IMR-90 (cell line): ENCODE measurements at regions not wholly inside any gene's neighbourhood (a gene's known extent, or its start where the extent isn't known, plus 50 kb on each side); places are given as distances from the start of the nearest gene placed in this dataset.

Source experiments
- ATAC-seq: fragments of 200-7000 bp; cut with Tn5 transposase; 2 replicates; pipeline ENCODE4 v1.9.1; 2020; ENCODE audit warnings: low read depth, mild to moderate bottlenecking, moderate library complexity
- BruUV-seq: library from RNA; stranded (reverse); fragments of 400-500 nt; replicated peaks from 2 replicates; lab custom pipeline; 2021; lab: Mats Ljungman, UMichigan
- CTCF ChIA-PET: fragments of 300-600 bp; formaldehyde crosslinking; extraction: SDS; loops from one replicate; lab custom pipeline; 2021; ENCODE audit warnings: antibody characterized with exemption; lab: Yijun Ruan, JAX
- POLR2A ChIA-PET: fragments of 300-600 bp; sonication (Branson Sonifier 250); formaldehyde crosslinking; loops from one replicate; lab custom pipeline; 2022; ENCODE audit warnings: antibody characterized with exemption; ENCODE audit not compliant: unreplicated experiment; lab: Charles Lee
- DNase-seq: peaks from one replicate; pipeline ENCODE4 v3.0.0; 2013
- H2AFZ ChIP-seq: replicated peaks from 2 replicates; pipeline ENCODE3; 2013; ENCODE audit warnings: low read length, mild to moderate bottlenecking; ENCODE audit not compliant: poor library complexity
- H2AK5ac ChIP-seq: 2 replicates; pipeline ENCODE4 v1.6.1; 2013; ENCODE audit warnings: low read depth, low read length, inconsistent platforms
- H2AK9ac ChIP-seq: replicated peaks from 2 replicates; pipeline ENCODE3; 2013; ENCODE audit warnings: mild to moderate bottlenecking, low read depth, low read length, moderate library complexity; ENCODE audit not compliant: poor library complexity
- H2BK120ac ChIP-seq: 2 replicates; pipeline ENCODE4 v1.6.1; 2013; ENCODE audit warnings: low read depth, low read length, inconsistent platforms
- H2BK15ac ChIP-seq: 3 replicates; pipeline ENCODE4 v1.6.1; 2013; ENCODE audit warnings: low read depth, low read length, inconsistent platforms
- H2BK20ac ChIP-seq: 2 replicates; pipeline ENCODE4 v1.6.1; 2013; ENCODE audit warnings: low read depth, mild to moderate bottlenecking, inconsistent platforms, low read length, moderate library complexity
- H2BK5ac ChIP-seq: 2 replicates; pipeline ENCODE4 v1.6.1; 2013; ENCODE audit warnings: mild to moderate bottlenecking, low read depth, low read length, inconsistent platforms; ENCODE audit not compliant: poor library complexity, severe bottlenecking
- H3K14ac ChIP-seq: replicated peaks from 2 replicates; pipeline ENCODE4 v1.6.1; 2013; ENCODE audit warnings: low read depth, low read length, inconsistent platforms
- H3K18ac ChIP-seq: 2 replicates; pipeline ENCODE4 v1.6.1; 2013; ENCODE audit warnings: low read depth, low read length, control low read depth
- H3K23ac ChIP-seq: 2 replicates; pipeline ENCODE4 v1.6.1; 2013; ENCODE audit warnings: low read depth, low read length, inconsistent platforms
- H3K27ac ChIP-seq: 2 replicates; pipeline ENCODE4 v1.5.1; 2013; ENCODE audit warnings: mild to moderate bottlenecking, control low read depth, low read length; ENCODE audit not compliant: insufficient read depth
- H3K27me3 ChIP-seq: 2 replicates; pipeline ENCODE4 v1.6.1; 2013; ENCODE audit warnings: low read length; ENCODE audit not compliant: control insufficient read depth, insufficient read depth
- H3K36me3 ChIP-seq: 2 replicates; pipeline ENCODE4 v1.6.1; 2013; ENCODE audit warnings: low read length, mixed read lengths; ENCODE audit not compliant: control insufficient read depth, insufficient read depth
- H3K4ac ChIP-seq: 2 replicates; pipeline ENCODE4 v1.6.1; 2013; ENCODE audit warnings: low read depth, low read length, inconsistent platforms
- H3K4me1 ChIP-seq: 2 replicates; pipeline ENCODE4 v1.6.1; 2013; ENCODE audit warnings: low read length, mixed read lengths; ENCODE audit not compliant: control insufficient read depth, insufficient read depth
- H3K4me2 ChIP-seq: 2 replicates; pipeline ENCODE4 v1.6.1; 2013; ENCODE audit warnings: low read depth, mild to moderate bottlenecking, control low read depth, low read length, moderate library complexity
- H3K4me3 ChIP-seq: 2 replicates; pipeline ENCODE4 v1.5.1; 2013; ENCODE audit warnings: low read depth, mild to moderate bottlenecking, control low read depth, low read length, moderate library complexity; ENCODE audit not compliant: insufficient read depth
- H3K56ac ChIP-seq: 2 replicates; pipeline ENCODE4 v1.6.1; 2013; ENCODE audit warnings: low read length, inconsistent platforms; ENCODE audit not compliant: insufficient read depth; ENCODE audit errors: extremely low read depth
- H3K79me1 ChIP-seq, 2 experiments: 2 replicates each; pipeline ENCODE4 v1.6.1; 2013; ENCODE audit warnings: low read length in 2 of 2, inconsistent platforms in 1 of 2, low read depth in 1 of 2
- H3K9ac ChIP-seq: 2 replicates; pipeline ENCODE4 v1.6.1; 2013; ENCODE audit warnings: low read depth, low read length, control low read depth
- H3K9me1 ChIP-seq: 2 replicates; pipeline ENCODE4 v1.6.1; 2013; ENCODE audit warnings: low read length, inconsistent platforms; ENCODE audit not compliant: insufficient read depth
- H3K9me3 ChIP-seq: 2 replicates; pipeline ENCODE4 v1.6.1; 2013; ENCODE audit warnings: low read length; ENCODE audit not compliant: control insufficient read depth, insufficient read depth
- H4K20me1 ChIP-seq: 2 replicates; pipeline ENCODE4 v1.6.1; 2013; ENCODE audit warnings: low read length, inconsistent platforms; ENCODE audit not compliant: insufficient read depth
- H4K5ac ChIP-seq: 2 replicates; pipeline ENCODE4 v1.6.1; 2013; ENCODE audit warnings: mild to moderate bottlenecking, low read depth, low read length, control low read depth
- H4K8ac ChIP-seq, 2 experiments: 2 replicates each; pipeline ENCODE4 v1.6.1; 2013; ENCODE audit warnings: low read depth in 2 of 2, low read length in 2 of 2, control low read depth in 1 of 2, inconsistent platforms in 1 of 2
- H4K91ac ChIP-seq: 2 replicates; pipeline ENCODE4 v1.6.1; 2013; ENCODE audit warnings: low read depth, low read length, inconsistent platforms; ENCODE audit not compliant: insufficient read depth
- BHLHE40 ChIP-seq: fragments of 150-350 bp; IDR thresholded peaks from 2 replicates; pipeline ENCODE4 v1.6.1; 2016; ENCODE audit warnings: mild to moderate bottlenecking, low read depth, low read length
- CEBPB ChIP-seq: IDR thresholded peaks from 2 replicates; pipeline ENCODE4 v1.6.1; 2012; ENCODE audit warnings: low read depth, low read length, improper control_type of control experiment
- CHD1 ChIP-seq: IDR thresholded peaks from 2 replicates; pipeline ENCODE4 v1.6.1; 2012; ENCODE audit warnings: low read depth, low read length, improper control_type of control experiment
- FOS ChIP-seq: fragments of 150-350 bp; IDR thresholded peaks from 2 replicates; pipeline ENCODE4 v1.6.1; 2016; ENCODE audit warnings: low read depth, low read length
- MAFK ChIP-seq: IDR thresholded peaks from 2 replicates; pipeline ENCODE4 v1.6.1; 2012; ENCODE audit warnings: low read depth, low read length, improper control_type of control experiment
- MAZ ChIP-seq: IDR thresholded peaks from 2 replicates; pipeline ENCODE4 v1.6.1; 2012; ENCODE audit warnings: low read depth, mild to moderate bottlenecking, low read length, improper control_type of control experiment, moderate library complexity, borderline replicate concordance
- MXI1 ChIP-seq: IDR thresholded peaks from 2 replicates; pipeline ENCODE4 v1.6.1; 2012; ENCODE audit warnings: low read depth, mild to moderate bottlenecking, low read length, moderate library complexity, borderline replicate concordance
- NFE2L2 ChIP-seq: fragments of 150-350 bp; IDR thresholded peaks from 2 replicates; pipeline ENCODE4 v1.6.1; 2016; ENCODE audit warnings: low read depth, mild to moderate bottlenecking, low read length
- POLR2A ChIP-seq: IDR thresholded peaks from 2 replicates; pipeline ENCODE4 v1.6.1; 2012; ENCODE audit warnings: mild to moderate bottlenecking, low read depth, low read length
- RAD21 ChIP-seq: IDR thresholded peaks from 2 replicates; pipeline ENCODE4 v1.6.1; 2012; ENCODE audit warnings: low read length, improper control_type of control experiment
- RCOR1 ChIP-seq: IDR thresholded peaks from 2 replicates; pipeline ENCODE4 v1.6.1; 2012; ENCODE audit warnings: mild to moderate bottlenecking, low read length, improper control_type of control experiment; ENCODE audit not compliant: insufficient replicate concordance
- RFX5 ChIP-seq: IDR thresholded peaks from 2 replicates; pipeline ENCODE4 v1.8.0; 2012; ENCODE audit warnings: low read depth, mild to moderate bottlenecking, low read length, moderate library complexity
- SMC3 ChIP-seq: fragments of 150-350 bp; IDR thresholded peaks from 2 replicates; pipeline ENCODE4 v1.6.1; 2016; ENCODE audit warnings: low read depth, mild to moderate bottlenecking, antibody characterized with exemption, low read length, moderate library complexity
- WGBS, 2 experiments: methylation state at CpG; one replicate each; pipeline versions ENCODE4 v1.1.5 to v1.1.7; 2013; ENCODE audit warnings: missing lambda C conversion rate in 2 of 2; ENCODE audit not compliant: insufficient read length in 1 of 2; ENCODE audit errors: extremely low coverage in 2 of 2; 5-methylcytosine and 5-hydroxymethylcytosine counted together
- dilution Hi-C: fragments of 300-500 bp; cut with HindIII; formaldehyde crosslinking; loops from one replicate; pipeline ENCODE4 v1.14.3; 2018; ENCODE audit warnings: low sequenced_read_pairs; ENCODE audit not compliant: unreplicated experiment
- in situ Hi-C: fragments of 300-500 bp; cut with MboI; formaldehyde crosslinking; loops from 3 replicates; pipeline ENCODE4 v1.14.3; 2019; ENCODE audit warnings: low sequenced_read_pairs, inconsistent platforms, mixed read lengths
- intact Hi-C: fragments of 100-400 bp; cut with micrococcal nuclease; formaldehyde crosslinking; loops from 2 replicates; pipeline ENCODE4 v1.10.0; 2022
- TF ChIP-seq, protein P1 (sequence below): conservative IDR thresholded peaks from 2 replicates; pipeline ENCODE4 v1.5.1; 2012; ENCODE audit warnings: mild to moderate bottlenecking, low read depth, low read length, improper control_type of control experiment
- TF ChIP-seq, protein P2 (sequence below): fragments of 150-350 bp; IDR thresholded peaks from 2 replicates; pipeline ENCODE4 v1.6.1; 2016; ENCODE audit warnings: low read depth, mild to moderate bottlenecking, low read length, moderate library complexity, borderline replicate concordance
- TF ChIP-seq, protein P3 (sequence below): fragments of 150-350 bp; IDR thresholded peaks from 2 replicates; pipeline ENCODE4 v1.6.1; 2017; ENCODE audit warnings: mild to moderate bottlenecking, antibody characterized with exemption, low read length, low read depth

DNA sequence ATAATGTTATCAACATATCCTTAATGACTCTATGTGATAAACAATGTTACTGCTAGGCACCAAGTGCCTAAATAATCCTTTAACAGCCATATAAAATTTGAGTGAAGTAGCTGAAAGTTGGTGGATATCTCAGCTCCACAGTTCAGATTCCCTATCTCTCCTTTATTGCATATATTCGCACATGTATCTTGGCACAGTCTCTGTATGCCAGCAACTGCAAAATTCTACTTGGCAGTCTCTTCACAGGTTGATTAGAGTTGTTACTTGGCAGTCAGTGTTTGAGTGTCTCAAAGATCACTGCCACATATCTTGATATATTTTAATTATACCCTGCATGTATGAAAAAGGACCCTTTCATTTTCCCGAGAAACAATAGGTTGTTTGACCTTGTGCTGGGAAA is 879.3 kb downstream of the OLFM4 start:
- dilution Hi-C loops (no loop called here), in situ Hi-C loops (no loop called here), intact Hi-C loops (no loop called here)
- H3K4me1 ChIP-seq = no peaks in the 10 kb centered on the region
- ChIA-PET CTCF (no interaction called here), POLR2A (no interaction called here)
- no TSS peak for BruUV-seq
- H3K9ac ChIP-seq = no peak overlapping the region
- no CpG with 5 or more reads among the region's 2 CpGs for WGBS, 2 experiments
- no peaks in the 10 kb centered on the region for H3K79me1 ChIP-seq
- no peak overlapping the region for H4K91ac ChIP-seq
- H3K4me2 ChIP-seq = no peak overlapping the region
- DNase-seq = no peak
- no peak overlapping the region for H2AK5ac ChIP-seq
- no peak overlapping the region for H2BK20ac ChIP-seq
- H3K18ac ChIP-seq = no peak overlapping the region
- peaks cover 6% of the 10 kb centered on the region; the same call in 1 of the 2 replicates for H3K9me3 ChIP-seq
- H3K14ac ChIP-seq = no peak overlapping the region
- no peak overlapping the region for H2AK9ac ChIP-seq
- H4K20me1 ChIP-seq = no peaks in the 10 kb centered on the region
- H4K5ac ChIP-seq = no peak overlapping the region
- H3K23ac ChIP-seq = no peak overlapping the region
- H3K27ac ChIP-seq = no peak overlapping the region
- H2BK15ac ChIP-seq = no peak overlapping the region
- H3K4ac ChIP-seq = no peak overlapping the region
- no peak overlapping the region for H2AFZ ChIP-seq
- ATAC-seq = no peak
- H2BK5ac ChIP-seq = no peak overlapping the region
- TF ChIP-seq RFX5 (no peak), CEBPB (no peak), MXI1 (no peak), FOS (no peak), BHLHE40 (no peak), RAD21 (no peak), POLR2A (no peak), MAZ (no peak), SMC3 (no peak), CHD1 (no peak), RCOR1 (no peak), MAFK (no peak), NFE2L2 (no peak)
- TF ChIP-seq, protein P1, sequence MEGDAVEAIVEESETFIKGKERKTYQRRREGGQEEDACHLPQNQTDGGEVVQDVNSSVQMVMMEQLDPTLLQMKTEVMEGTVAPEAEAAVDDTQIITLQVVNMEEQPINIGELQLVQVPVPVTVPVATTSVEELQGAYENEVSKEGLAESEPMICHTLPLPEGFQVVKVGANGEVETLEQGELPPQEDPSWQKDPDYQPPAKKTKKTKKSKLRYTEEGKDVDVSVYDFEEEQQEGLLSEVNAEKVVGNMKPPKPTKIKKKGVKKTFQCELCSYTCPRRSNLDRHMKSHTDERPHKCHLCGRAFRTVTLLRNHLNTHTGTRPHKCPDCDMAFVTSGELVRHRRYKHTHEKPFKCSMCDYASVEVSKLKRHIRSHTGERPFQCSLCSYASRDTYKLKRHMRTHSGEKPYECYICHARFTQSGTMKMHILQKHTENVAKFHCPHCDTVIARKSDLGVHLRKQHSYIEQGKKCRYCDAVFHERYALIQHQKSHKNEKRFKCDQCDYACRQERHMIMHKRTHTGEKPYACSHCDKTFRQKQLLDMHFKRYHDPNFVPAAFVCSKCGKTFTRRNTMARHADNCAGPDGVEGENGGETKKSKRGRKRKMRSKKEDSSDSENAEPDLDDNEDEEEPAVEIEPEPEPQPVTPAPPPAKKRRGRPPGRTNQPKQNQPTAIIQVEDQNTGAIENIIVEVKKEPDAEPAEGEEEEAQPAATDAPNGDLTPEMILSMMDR = no peak
- TF ChIP-seq, protein P2, sequence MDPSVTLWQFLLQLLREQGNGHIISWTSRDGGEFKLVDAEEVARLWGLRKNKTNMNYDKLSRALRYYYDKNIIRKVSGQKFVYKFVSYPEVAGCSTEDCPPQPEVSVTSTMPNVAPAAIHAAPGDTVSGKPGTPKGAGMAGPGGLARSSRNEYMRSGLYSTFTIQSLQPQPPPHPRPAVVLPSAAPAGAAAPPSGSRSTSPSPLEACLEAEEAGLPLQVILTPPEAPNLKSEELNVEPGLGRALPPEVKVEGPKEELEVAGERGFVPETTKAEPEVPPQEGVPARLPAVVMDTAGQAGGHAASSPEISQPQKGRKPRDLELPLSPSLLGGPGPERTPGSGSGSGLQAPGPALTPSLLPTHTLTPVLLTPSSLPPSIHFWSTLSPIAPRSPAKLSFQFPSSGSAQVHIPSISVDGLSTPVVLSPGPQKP = no peak
- TF ChIP-seq, protein P3, sequence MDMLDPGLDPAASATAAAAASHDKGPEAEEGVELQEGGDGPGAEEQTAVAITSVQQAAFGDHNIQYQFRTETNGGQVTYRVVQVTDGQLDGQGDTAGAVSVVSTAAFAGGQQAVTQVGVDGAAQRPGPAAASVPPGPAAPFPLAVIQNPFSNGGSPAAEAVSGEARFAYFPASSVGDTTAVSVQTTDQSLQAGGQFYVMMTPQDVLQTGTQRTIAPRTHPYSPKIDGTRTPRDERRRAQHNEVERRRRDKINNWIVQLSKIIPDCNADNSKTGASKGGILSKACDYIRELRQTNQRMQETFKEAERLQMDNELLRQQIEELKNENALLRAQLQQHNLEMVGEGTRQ = no peak
- H4K8ac ChIP-seq = no peak overlapping the region
- no peaks in the 10 kb centered on the region for H3K27me3 ChIP-seq
- no peak overlapping the region for H3K56ac ChIP-seq
- H3K4me3 ChIP-seq = no peak overlapping the region
- no peaks in the 10 kb centered on the region for H3K9me1 ChIP-seq
- no peaks in the 10 kb centered on the region for H3K36me3 ChIP-seq
- no peak overlapping the region for H2BK120ac ChIP-seq
